GM23248 (cell line): ENCODE measurements at regions not wholly inside any gene's neighbourhood (a gene's known extent, or its start where the extent isn't known, plus 50 kb on each side); places are given as distances from the start of the nearest gene placed in this dataset.

Experiments
- EZH2 ChIP-seq: fragments of 200-600 bp; sonication (generic); IDR thresholded peaks from 2 replicates; pipeline ENCODE4 v1.6.1; 2018; ENCODE audit warnings: antibody characterized with exemption, mild to moderate bottlenecking; ENCODE audit not compliant: insufficient read depth, poor library complexity, severe bottlenecking
- EZH2phosphoT487 ChIP-seq: fragments of 200-600 bp; sonication (generic); IDR thresholded peaks from 2 replicates; pipeline ENCODE4 v1.6.1; 2018; ENCODE audit warnings: antibody characterized with exemption, moderate library complexity, mild to moderate bottlenecking, low read depth; ENCODE audit not compliant: insufficient read depth

GRCh38 chr16:8239443-8239842 lies 350.9 kb downstream of the TMEM114 start:
- no peak for TF ChIP-seq EZH2
- TF ChIP-seq EZH2phosphoT487 = no peak
